ENCODE measurements at regions not wholly inside any gene's neighbourhood (a gene's known extent, or its start where the extent isn't known, plus 50 kb on each side); places are given as distances from the start of the nearest gene placed in this dataset.
"Not testable (repeated sequence)": the region's sequence is repeated elsewhere in the genome, so short reads cannot be mapped to it uniquely, and the experiment has no call there.

- H3K4me1 ChIP-seq (ENCODE audit: control extremely low read depth in 1 of 4, control insufficient read depth in 4 of 4, insufficient read depth in 4 of 4, low read length in 3 of 4); H3K36me3 ChIP-seq (ENCODE audit: control insufficient read depth in 4 of 4, insufficient read depth in 4 of 4, low read length in 3 of 4); H3K4me3 ChIP-seq (ENCODE audit: control insufficient read depth in 1 of 7, extremely low read depth in 1 of 7, insufficient read depth in 4 of 7, low read depth in 2 of 7, low read length in 6 of 7); H3K27me3 ChIP-seq (replicated peaks in 2 of 5; ENCODE audit: control insufficient read depth in 4 of 5, insufficient read depth in 5 of 5, low read length in 4 of 5); DNase-seq; H3K27ac ChIP-seq (ENCODE audit: insufficient read depth in 1 of 2, low read depth in 1 of 2, low read length in 2 of 2, poor library complexity in 1 of 2, severe bottlenecking in 2 of 2); H3K9me3 ChIP-seq (ENCODE audit: control extremely low read depth in 1 of 5, control insufficient read depth in 4 of 5, insufficient read depth in 2 of 5, low read depth in 1 of 5, low read length in 4 of 5); CTCF ChIA-PET; POLR2A ChIA-PET: not testable (repeated sequence)
- WGBS (ENCODE audit: insufficient coverage) = no CpG with 5 or more reads among the region's 5 CpGs
Measured at GRCh38 chr15:31696509-31696908, 333.8 kb upstream of the CHRNA7 start.

GRCh38 chr15:31705076-31705678 lies 325.1 kb upstream of the CHRNA7 start:
- H3K27ac ChIP-seq (ENCODE audit: insufficient read depth in 1 of 2, low read depth in 1 of 2, low read length in 2 of 2, poor library complexity in 1 of 2, severe bottlenecking in 2 of 2); CTCF ChIA-PET; POLR2A ChIA-PET; H3K27me3 ChIP-seq (replicated peaks in 2 of 5; ENCODE audit: control insufficient read depth in 4 of 5, insufficient read depth in 5 of 5, low read length in 4 of 5); H3K9me3 ChIP-seq (ENCODE audit: control extremely low read depth in 1 of 5, control insufficient read depth in 4 of 5, insufficient read depth in 2 of 5, low read depth in 1 of 5, low read length in 4 of 5); H3K4me1 ChIP-seq (ENCODE audit: control extremely low read depth in 1 of 4, control insufficient read depth in 4 of 4, insufficient read depth in 4 of 4, low read length in 3 of 4); H3K4me3 ChIP-seq (ENCODE audit: control insufficient read depth in 1 of 7, extremely low read depth in 1 of 7, insufficient read depth in 4 of 7, low read depth in 2 of 7, low read length in 6 of 7); DNase-seq; H3K36me3 ChIP-seq (ENCODE audit: control insufficient read depth in 4 of 4, insufficient read depth in 4 of 4, low read length in 3 of 4): not testable (repeated sequence)
- no CpG with 5 or more reads among the region's 7 CpGs for WGBS (ENCODE audit: insufficient coverage)

- CTCF ChIA-PET; H3K27me3 ChIP-seq (replicated peaks in 2 of 5; ENCODE audit: control insufficient read depth in 4 of 5, insufficient read depth in 5 of 5, low read length in 4 of 5); H3K4me1 ChIP-seq (ENCODE audit: control extremely low read depth in 1 of 4, control insufficient read depth in 4 of 4, insufficient read depth in 4 of 4, low read length in 3 of 4); H3K27ac ChIP-seq (ENCODE audit: insufficient read depth in 1 of 2, low read depth in 1 of 2, low read length in 2 of 2, poor library complexity in 1 of 2, severe bottlenecking in 2 of 2); H3K36me3 ChIP-seq (ENCODE audit: control insufficient read depth in 4 of 4, insufficient read depth in 4 of 4, low read length in 3 of 4); DNase-seq; H3K9me3 ChIP-seq (ENCODE audit: control extremely low read depth in 1 of 5, control insufficient read depth in 4 of 5, insufficient read depth in 2 of 5, low read depth in 1 of 5, low read length in 4 of 5); POLR2A ChIA-PET; H3K4me3 ChIP-seq (ENCODE audit: control insufficient read depth in 1 of 7, extremely low read depth in 1 of 7, insufficient read depth in 4 of 7, low read depth in 2 of 7, low read length in 6 of 7): not testable (repeated sequence)
- no CpG with 5 or more reads among the region's 8 CpGs for WGBS (ENCODE audit: insufficient coverage)
Measured at GRCh38 chr15:31707944-31708702, 322.2 kb upstream of the CHRNA7 start.

- CTCF ChIA-PET; H3K9me3 ChIP-seq (ENCODE audit: control extremely low read depth in 1 of 5, control insufficient read depth in 4 of 5, insufficient read depth in 2 of 5, low read depth in 1 of 5, low read length in 4 of 5); DNase-seq; H3K4me3 ChIP-seq (ENCODE audit: control insufficient read depth in 1 of 7, extremely low read depth in 1 of 7, insufficient read depth in 4 of 7, low read depth in 2 of 7, low read length in 6 of 7); POLR2A ChIA-PET; H3K27ac ChIP-seq (ENCODE audit: insufficient read depth in 1 of 2, low read depth in 1 of 2, low read length in 2 of 2, poor library complexity in 1 of 2, severe bottlenecking in 2 of 2); H3K4me1 ChIP-seq (ENCODE audit: control extremely low read depth in 1 of 4, control insufficient read depth in 4 of 4, insufficient read depth in 4 of 4, low read length in 3 of 4); H3K36me3 ChIP-seq (ENCODE audit: control insufficient read depth in 4 of 4, insufficient read depth in 4 of 4, low read length in 3 of 4); H3K27me3 ChIP-seq (replicated peaks in 2 of 5; ENCODE audit: control insufficient read depth in 4 of 5, insufficient read depth in 5 of 5, low read length in 4 of 5): not testable (repeated sequence)
- no CpG with 5 or more reads among the region's 9 CpGs for WGBS (ENCODE audit: insufficient coverage)
Measured at GRCh38 chr15:31708703-31709327, 321.5 kb upstream of the CHRNA7 start.

GRCh38 chr15:31709479-31709878 lies 320.8 kb upstream of the CHRNA7 start:
- WGBS (ENCODE audit: insufficient coverage) = no CpG with 5 or more reads among the region's 3 CpGs
- DNase-seq; H3K9me3 ChIP-seq (ENCODE audit: control extremely low read depth in 1 of 5, control insufficient read depth in 4 of 5, insufficient read depth in 2 of 5, low read depth in 1 of 5, low read length in 4 of 5); POLR2A ChIA-PET; H3K4me3 ChIP-seq (ENCODE audit: control insufficient read depth in 1 of 7, extremely low read depth in 1 of 7, insufficient read depth in 4 of 7, low read depth in 2 of 7, low read length in 6 of 7); H3K27me3 ChIP-seq (replicated peaks in 2 of 5; ENCODE audit: control insufficient read depth in 4 of 5, insufficient read depth in 5 of 5, low read length in 4 of 5); H3K36me3 ChIP-seq (ENCODE audit: control insufficient read depth in 4 of 4, insufficient read depth in 4 of 4, low read length in 3 of 4); H3K4me1 ChIP-seq (ENCODE audit: control extremely low read depth in 1 of 4, control insufficient read depth in 4 of 4, insufficient read depth in 4 of 4, low read length in 3 of 4); H3K27ac ChIP-seq (ENCODE audit: insufficient read depth in 1 of 2, low read depth in 1 of 2, low read length in 2 of 2, poor library complexity in 1 of 2, severe bottlenecking in 2 of 2); CTCF ChIA-PET: not testable (repeated sequence)

GRCh38 chr15:31710806-31711205 lies 319.5 kb upstream of the CHRNA7 start:
- H3K4me3 ChIP-seq (ENCODE audit: control insufficient read depth in 1 of 7, extremely low read depth in 1 of 7, insufficient read depth in 4 of 7, low read depth in 2 of 7, low read length in 6 of 7); POLR2A ChIA-PET; H3K4me1 ChIP-seq (ENCODE audit: control extremely low read depth in 1 of 4, control insufficient read depth in 4 of 4, insufficient read depth in 4 of 4, low read length in 3 of 4); DNase-seq; H3K27ac ChIP-seq (ENCODE audit: insufficient read depth in 1 of 2, low read depth in 1 of 2, low read length in 2 of 2, poor library complexity in 1 of 2, severe bottlenecking in 2 of 2); H3K36me3 ChIP-seq (ENCODE audit: control insufficient read depth in 4 of 4, insufficient read depth in 4 of 4, low read length in 3 of 4); H3K9me3 ChIP-seq (ENCODE audit: control extremely low read depth in 1 of 5, control insufficient read depth in 4 of 5, insufficient read depth in 2 of 5, low read depth in 1 of 5, low read length in 4 of 5); H3K27me3 ChIP-seq (replicated peaks in 2 of 5; ENCODE audit: control insufficient read depth in 4 of 5, insufficient read depth in 5 of 5, low read length in 4 of 5); CTCF ChIA-PET: not testable (repeated sequence)
- no CpG with 5 or more reads among the region's 4 CpGs for WGBS (ENCODE audit: insufficient coverage)

GRCh38 chr15:31715208-31715607 lies 315.1 kb upstream of the CHRNA7 start:
- H3K9me3 ChIP-seq (ENCODE audit: control extremely low read depth in 1 of 5, control insufficient read depth in 4 of 5, insufficient read depth in 2 of 5, low read depth in 1 of 5, low read length in 4 of 5); H3K4me1 ChIP-seq (ENCODE audit: control extremely low read depth in 1 of 4, control insufficient read depth in 4 of 4, insufficient read depth in 4 of 4, low read length in 3 of 4); CTCF ChIA-PET; POLR2A ChIA-PET; H3K4me3 ChIP-seq (ENCODE audit: control insufficient read depth in 1 of 7, extremely low read depth in 1 of 7, insufficient read depth in 4 of 7, low read depth in 2 of 7, low read length in 6 of 7); DNase-seq; H3K36me3 ChIP-seq (ENCODE audit: control insufficient read depth in 4 of 4, insufficient read depth in 4 of 4, low read length in 3 of 4); H3K27me3 ChIP-seq (replicated peaks in 2 of 5; ENCODE audit: control insufficient read depth in 4 of 5, insufficient read depth in 5 of 5, low read length in 4 of 5); H3K27ac ChIP-seq (ENCODE audit: insufficient read depth in 1 of 2, low read depth in 1 of 2, low read length in 2 of 2, poor library complexity in 1 of 2, severe bottlenecking in 2 of 2): not testable (repeated sequence)
- no CpG with 5 or more reads among the region's 3 CpGs for WGBS (ENCODE audit: insufficient coverage)
